ENCODE measurements at regions not wholly inside any gene's neighbourhood (a gene's known extent, or its start where the extent isn't known, plus 50 kb on each side); places are given as distances from the start of the nearest gene placed in this dataset.

DNA sequence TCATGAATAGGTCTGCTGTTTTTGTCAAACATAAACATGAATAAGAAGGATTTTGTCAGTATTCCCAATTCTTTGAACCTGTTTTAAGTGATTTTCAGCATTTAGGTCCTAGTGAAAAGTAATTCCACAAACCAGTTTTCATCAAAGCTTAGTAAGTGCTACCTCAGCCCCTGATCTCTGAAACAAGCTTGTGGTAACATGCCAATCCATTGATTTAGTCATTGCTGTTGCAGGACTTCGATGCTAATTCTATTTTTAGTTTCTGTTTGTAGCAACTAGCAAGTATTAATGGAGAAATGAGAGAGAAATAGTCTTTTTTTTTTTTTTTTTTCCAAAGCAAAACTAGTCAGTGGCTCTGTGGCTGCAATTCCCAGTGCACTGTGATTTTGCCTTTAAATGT lies 91.4 kb downstream of the JRKL start:
- H3K9me3 ChIP-seq (ENCODE audit: control insufficient read depth, low read depth, low read length) = no peaks in the 10 kb centered on the region
- FAIRE-seq (no peak), DNase-seq (ENCODE audit: low read depth, low spot score) (no peak)
- no peaks in the 10 kb centered on the region for H4K20me1 ChIP-seq (ENCODE audit: control insufficient read depth, extremely low read depth, insufficient read depth, low read length)
- dilution Hi-C loops (cut with MboI; ENCODE audit: extremely low pct_ligation_motif_present, low sequenced_read_pairs) = no loop called here
- no peak overlapping the region for H2AFZ ChIP-seq (ENCODE audit: control insufficient read depth, low read length)
- H3K27me3 ChIP-seq (ENCODE audit: control insufficient read depth, extremely low read depth, insufficient read depth, low read length) = no peaks in the 10 kb centered on the region
- H3K27ac ChIP-seq (ENCODE audit: control insufficient read depth, insufficient read depth, low read length) = no peak overlapping the region
- H3K4me3 ChIP-seq (ENCODE audit: control insufficient read depth in 2 of 3, extremely low read depth in 1 of 3, insufficient read depth in 2 of 3, low read depth in 1 of 3, low read length in 3 of 3) = no peak overlapping the region
- H3K9me1 ChIP-seq (ENCODE audit: control insufficient read depth, extremely low read depth, insufficient read depth, low read length) = no peaks in the 10 kb centered on the region
- TF ChIP-seq, protein P1, sequence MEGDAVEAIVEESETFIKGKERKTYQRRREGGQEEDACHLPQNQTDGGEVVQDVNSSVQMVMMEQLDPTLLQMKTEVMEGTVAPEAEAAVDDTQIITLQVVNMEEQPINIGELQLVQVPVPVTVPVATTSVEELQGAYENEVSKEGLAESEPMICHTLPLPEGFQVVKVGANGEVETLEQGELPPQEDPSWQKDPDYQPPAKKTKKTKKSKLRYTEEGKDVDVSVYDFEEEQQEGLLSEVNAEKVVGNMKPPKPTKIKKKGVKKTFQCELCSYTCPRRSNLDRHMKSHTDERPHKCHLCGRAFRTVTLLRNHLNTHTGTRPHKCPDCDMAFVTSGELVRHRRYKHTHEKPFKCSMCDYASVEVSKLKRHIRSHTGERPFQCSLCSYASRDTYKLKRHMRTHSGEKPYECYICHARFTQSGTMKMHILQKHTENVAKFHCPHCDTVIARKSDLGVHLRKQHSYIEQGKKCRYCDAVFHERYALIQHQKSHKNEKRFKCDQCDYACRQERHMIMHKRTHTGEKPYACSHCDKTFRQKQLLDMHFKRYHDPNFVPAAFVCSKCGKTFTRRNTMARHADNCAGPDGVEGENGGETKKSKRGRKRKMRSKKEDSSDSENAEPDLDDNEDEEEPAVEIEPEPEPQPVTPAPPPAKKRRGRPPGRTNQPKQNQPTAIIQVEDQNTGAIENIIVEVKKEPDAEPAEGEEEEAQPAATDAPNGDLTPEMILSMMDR (optimal IDR thresholded peaks at IDR 0.05 in 1 of 3, IDR thresholded peaks at IDR 0.05 in 1 of 3, conservative IDR thresholded peaks at IDR 0.05 in 1 of 3; ENCODE audit: extremely low read depth in 1 of 3, insufficient read depth in 2 of 3, low read length in 3 of 3) = no peak
- no peak overlapping the region for H3K9ac ChIP-seq (ENCODE audit: control insufficient read depth, extremely low read depth, insufficient read depth, low read length)
- no peaks in the 10 kb centered on the region for H3K36me3 ChIP-seq (ENCODE audit: control insufficient read depth in 2 of 2, extremely low read depth in 1 of 2, insufficient read depth in 2 of 2, low read length in 2 of 2)
- no peak overlapping the region for H3K4me2 ChIP-seq (ENCODE audit: control insufficient read depth, extremely low read depth, insufficient read depth, low read depth, low read length)
- H3K4me1 ChIP-seq (ENCODE audit: control insufficient read depth, extremely low read depth, insufficient read depth, low read length) = no peaks in the 10 kb centered on the region
- H3K79me2 ChIP-seq (ENCODE audit: control insufficient read depth, insufficient read depth, low read length) = no peaks in the 10 kb centered on the region

DNA sequence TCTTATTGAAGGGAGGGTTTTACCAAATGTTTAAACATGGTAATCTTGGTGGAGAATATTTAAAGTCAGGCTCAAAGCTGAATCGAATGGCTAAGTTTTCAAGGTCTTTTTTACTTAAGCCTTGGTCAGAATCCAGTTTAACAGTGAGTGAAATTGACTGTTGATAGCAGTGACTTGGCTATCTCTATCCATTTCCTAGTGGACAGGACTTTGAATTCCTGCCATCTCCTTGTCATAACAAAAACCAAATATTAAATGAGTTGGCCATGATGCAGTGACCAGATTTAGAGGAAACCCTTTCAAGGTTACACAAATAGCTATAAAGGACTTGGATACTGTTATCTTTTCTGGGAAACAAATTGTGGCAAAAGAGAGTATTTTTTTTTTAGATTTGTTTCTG lies 92.0 kb downstream of the JRKL start:
- H2AFZ ChIP-seq (ENCODE audit: control insufficient read depth, low read length) = no peak overlapping the region
- no peak for TF ChIP-seq EZH2 (IDR thresholded peaks at IDR 0.05; ENCODE audit: low read length)
- TF ChIP-seq, protein P1 (optimal IDR thresholded peaks at IDR 0.05 in 1 of 3, IDR thresholded peaks at IDR 0.05 in 1 of 3, conservative IDR thresholded peaks at IDR 0.05 in 1 of 3; ENCODE audit: extremely low read depth in 1 of 3, insufficient read depth in 2 of 3, low read length in 3 of 3) = no peak
- H3K4me3 ChIP-seq (ENCODE audit: control insufficient read depth in 2 of 3, extremely low read depth in 1 of 3, insufficient read depth in 2 of 3, low read depth in 1 of 3, low read length in 3 of 3) = no peak overlapping the region
- no peaks in the 10 kb centered on the region for H3K27me3 ChIP-seq (ENCODE audit: control insufficient read depth, extremely low read depth, insufficient read depth, low read length)
- no peaks in the 10 kb centered on the region for H3K36me3 ChIP-seq (ENCODE audit: control insufficient read depth in 2 of 2, extremely low read depth in 1 of 2, insufficient read depth in 2 of 2, low read length in 2 of 2)
- no peaks in the 10 kb centered on the region for H3K4me1 ChIP-seq (ENCODE audit: control insufficient read depth, extremely low read depth, insufficient read depth, low read length)
- H3K9ac ChIP-seq (ENCODE audit: control insufficient read depth, extremely low read depth, insufficient read depth, low read length) = no peak overlapping the region
- no peaks in the 10 kb centered on the region for H4K20me1 ChIP-seq (ENCODE audit: control insufficient read depth, extremely low read depth, insufficient read depth, low read length)
- FAIRE-seq (no peak), DNase-seq (ENCODE audit: low read depth, low spot score) (no peak)
- H3K79me2 ChIP-seq (ENCODE audit: control insufficient read depth, insufficient read depth, low read length) = no peaks in the 10 kb centered on the region
- H3K27ac ChIP-seq (ENCODE audit: control insufficient read depth, insufficient read depth, low read length) = no peak overlapping the region
- no peaks in the 10 kb centered on the region for H3K9me3 ChIP-seq (ENCODE audit: control insufficient read depth, low read depth, low read length)
- no peak overlapping the region for H3K4me2 ChIP-seq (ENCODE audit: control insufficient read depth, extremely low read depth, insufficient read depth, low read depth, low read length)
- H3K9me1 ChIP-seq (ENCODE audit: control insufficient read depth, extremely low read depth, insufficient read depth, low read length) = no peaks in the 10 kb centered on the region
- dilution Hi-C loops (cut with MboI; ENCODE audit: extremely low pct_ligation_motif_present, low sequenced_read_pairs) = no loop called here
